ENCODE measurements at regions not wholly inside any gene's neighbourhood (a gene's known extent, or its start where the extent isn't known, plus 50 kb on each side); places are given as distances from the start of the nearest gene placed in this dataset.

DNA sequence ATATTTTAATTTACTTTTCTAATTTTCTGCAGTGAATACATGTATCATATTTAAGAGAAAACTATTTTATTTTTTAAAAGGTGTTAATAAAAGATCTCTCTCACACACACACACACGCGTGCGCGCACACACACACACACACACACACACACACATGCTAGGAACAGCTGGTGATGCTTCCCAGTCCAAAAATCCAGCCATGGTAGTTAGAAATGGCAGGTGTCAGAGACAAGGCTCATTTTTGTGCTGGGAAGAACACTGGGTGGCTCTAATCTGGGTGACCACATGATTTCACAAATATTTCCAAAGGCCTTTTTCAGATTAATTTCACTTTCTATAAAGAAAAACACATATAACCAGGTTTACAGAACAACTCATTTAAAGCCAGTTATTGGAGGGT lies 104.5 kb upstream of the NCK2 start:
- no peaks in the 10 kb centered on the region for H3K36me3 Mint-ChIP-seq (ENCODE audit: insufficient read depth, unreplicated experiment)

DNA sequence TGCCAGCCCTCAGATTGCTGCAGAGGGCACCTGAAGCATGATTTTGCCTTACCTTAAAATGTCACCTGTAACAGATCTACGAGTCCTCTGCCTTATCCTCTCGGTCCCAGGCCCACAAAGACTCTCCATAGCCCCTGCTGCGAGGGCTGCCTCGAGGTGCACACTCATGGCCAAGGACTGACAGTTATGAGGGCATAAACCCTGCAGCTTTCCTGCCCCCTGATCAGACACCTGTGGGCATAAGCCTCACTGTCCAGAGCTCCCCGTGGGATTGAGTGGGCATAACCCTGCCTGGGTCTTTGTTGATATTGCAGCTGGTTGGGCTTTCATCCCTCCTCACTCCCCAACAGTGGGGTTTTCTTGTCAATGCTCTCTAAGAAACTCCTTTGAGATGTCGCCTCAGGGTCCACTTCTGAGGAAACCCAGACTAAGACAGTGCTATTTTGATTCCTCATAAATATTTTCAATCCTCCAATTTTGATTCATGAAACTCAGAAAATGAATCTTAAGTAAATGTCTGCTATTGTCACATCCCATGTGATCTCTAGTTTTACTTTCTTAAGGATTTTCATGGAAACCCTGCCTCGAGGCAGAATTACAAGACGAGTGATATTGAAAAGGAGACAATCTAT lies 108.5 kb upstream of the NCK2 start:
- Mint-ChIP-seq H3K4me1 (ENCODE audit: low read depth, unreplicated experiment) (no peaks in the 10 kb centered on the region), H3K27me3 (ENCODE audit: insufficient read depth, unreplicated experiment) (no peaks in the 10 kb centered on the region), H3K4me3 (ENCODE audit: unreplicated experiment) (no peak overlapping the region), H3K9me3 (ENCODE audit: unreplicated experiment) (no peaks in the 10 kb centered on the region), H3K36me3 (ENCODE audit: insufficient read depth, unreplicated experiment) (no peaks in the 10 kb centered on the region), H3K27ac (ENCODE audit: unreplicated experiment) (no peak overlapping the region)
- DNase-seq, result no peak
- Histone ChIP-seq H3K27me3 (replicated peaks; ENCODE audit: control insufficient read depth, insufficient read depth, low read length) (no peaks in the 10 kb centered on the region), H3K9me3 (no peaks in the 10 kb centered on the region), H3K4me3 (ENCODE audit: low read depth, low read length) (no peak overlapping the region), H3K4me1 (no peaks in the 10 kb centered on the region), H3K36me3 (ENCODE audit: control insufficient read depth, insufficient read depth, low read length) (no peaks in the 10 kb centered on the region)
- no TSS peak for BruUV-seq (replicated peaks)
- intact Hi-C loops (cut with micrococcal nuclease; ENCODE audit: unreplicated experiment), result no loop called here
- TF ChIP-seq, protein P1, sequence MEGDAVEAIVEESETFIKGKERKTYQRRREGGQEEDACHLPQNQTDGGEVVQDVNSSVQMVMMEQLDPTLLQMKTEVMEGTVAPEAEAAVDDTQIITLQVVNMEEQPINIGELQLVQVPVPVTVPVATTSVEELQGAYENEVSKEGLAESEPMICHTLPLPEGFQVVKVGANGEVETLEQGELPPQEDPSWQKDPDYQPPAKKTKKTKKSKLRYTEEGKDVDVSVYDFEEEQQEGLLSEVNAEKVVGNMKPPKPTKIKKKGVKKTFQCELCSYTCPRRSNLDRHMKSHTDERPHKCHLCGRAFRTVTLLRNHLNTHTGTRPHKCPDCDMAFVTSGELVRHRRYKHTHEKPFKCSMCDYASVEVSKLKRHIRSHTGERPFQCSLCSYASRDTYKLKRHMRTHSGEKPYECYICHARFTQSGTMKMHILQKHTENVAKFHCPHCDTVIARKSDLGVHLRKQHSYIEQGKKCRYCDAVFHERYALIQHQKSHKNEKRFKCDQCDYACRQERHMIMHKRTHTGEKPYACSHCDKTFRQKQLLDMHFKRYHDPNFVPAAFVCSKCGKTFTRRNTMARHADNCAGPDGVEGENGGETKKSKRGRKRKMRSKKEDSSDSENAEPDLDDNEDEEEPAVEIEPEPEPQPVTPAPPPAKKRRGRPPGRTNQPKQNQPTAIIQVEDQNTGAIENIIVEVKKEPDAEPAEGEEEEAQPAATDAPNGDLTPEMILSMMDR (IDR thresholded peaks at IDR 0.05; ENCODE audit: insufficient read depth in 1 of 2, low read depth in 1 of 2, low read length in 1 of 2, severe bottlenecking in 1 of 2, unreplicated experiment in 1 of 2), result no peak
- CTCF ChIA-PET, result no interaction called here
- POLR2A ChIA-PET, result no interaction called here

More for the DNA sequence above, 104.5 kb upstream of the NCK2 start:
- TF ChIP-seq, protein P1 (IDR thresholded peaks at IDR 0.05; ENCODE audit: insufficient read depth in 1 of 2, low read depth in 1 of 2, low read length in 1 of 2, severe bottlenecking in 1 of 2, unreplicated experiment in 1 of 2), result no peak
- Histone ChIP-seq H3K9me3 (no peaks in the 10 kb centered on the region), H3K36me3 (ENCODE audit: control insufficient read depth, insufficient read depth, low read length) (no peaks in the 10 kb centered on the region), H3K27me3 (replicated peaks; ENCODE audit: control insufficient read depth, insufficient read depth, low read length) (no peaks in the 10 kb centered on the region), H3K4me3 (ENCODE audit: low read depth, low read length) (no peak overlapping the region), H3K4me1 (peaks cover 8% of the 10 kb centered on the region; the same call in 1 of the 2 replicates)
- H3K27me3 Mint-ChIP-seq (ENCODE audit: insufficient read depth, unreplicated experiment), result no peaks in the 10 kb centered on the region
- intact Hi-C loops (cut with micrococcal nuclease; ENCODE audit: unreplicated experiment), result loop anchor here (5.0 kb wide), 1 partner anchor 247 kb away; no protein-coding TSS in a partner anchor
- ChIA-PET CTCF (no interaction called here), POLR2A (no interaction called here)
- DNase-seq, result no peak
- no peaks in the 10 kb centered on the region for H3K9me3 Mint-ChIP-seq (ENCODE audit: unreplicated experiment)
- no peak overlapping the region for H3K27ac Mint-ChIP-seq (ENCODE audit: unreplicated experiment)
- H3K4me3 Mint-ChIP-seq (ENCODE audit: unreplicated experiment), result no peak overlapping the region
- no peaks in the 10 kb centered on the region for H3K4me1 Mint-ChIP-seq (ENCODE audit: low read depth, unreplicated experiment)
- no TSS peak for BruUV-seq (replicated peaks)

DNA sequence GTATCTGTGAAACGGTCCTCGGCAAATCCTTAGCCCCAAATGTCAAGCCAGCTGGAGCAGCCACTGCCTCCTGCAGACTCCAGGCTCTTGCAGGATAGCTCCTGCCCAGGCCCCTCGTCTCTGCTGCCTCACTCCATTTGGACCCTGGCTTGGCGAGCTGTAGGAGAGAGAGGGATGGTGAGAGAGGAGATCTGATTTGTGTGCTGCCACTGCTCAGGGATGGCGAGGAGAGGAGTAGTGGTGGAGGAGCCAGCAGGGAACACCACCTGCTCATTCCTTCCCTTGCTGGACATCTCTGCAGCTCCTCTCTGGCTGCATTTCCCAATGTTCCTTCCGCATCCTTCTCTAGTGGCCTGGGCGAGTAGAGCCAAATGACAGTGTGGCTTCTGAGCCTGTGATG lies 109.1 kb upstream of the NCK2 start:
- Mint-ChIP-seq H3K4me3 (ENCODE audit: unreplicated experiment) (no peak overlapping the region), H3K9me3 (ENCODE audit: unreplicated experiment) (no peaks in the 10 kb centered on the region), H3K4me1 (ENCODE audit: low read depth, unreplicated experiment) (no peaks in the 10 kb centered on the region), H3K27me3 (ENCODE audit: insufficient read depth, unreplicated experiment) (no peaks in the 10 kb centered on the region), H3K27ac (ENCODE audit: unreplicated experiment) (no peak overlapping the region), H3K36me3 (ENCODE audit: insufficient read depth, unreplicated experiment) (no peaks in the 10 kb centered on the region)
- TF ChIP-seq, protein P1 (IDR thresholded peaks at IDR 0.05; ENCODE audit: insufficient read depth in 1 of 2, low read depth in 1 of 2, low read length in 1 of 2, severe bottlenecking in 1 of 2, unreplicated experiment in 1 of 2), result no peak
- no peak for DNase-seq
- ChIA-PET POLR2A (no interaction called here), CTCF (interaction anchor here (0.6 kb wide), 1 partner anchor 115 kb away, joined by 4 read pairs; no protein-coding TSS in a partner anchor)
- Histone ChIP-seq H3K4me1 (no peaks in the 10 kb centered on the region), H3K27me3 (replicated peaks; ENCODE audit: control insufficient read depth, insufficient read depth, low read length) (no peaks in the 10 kb centered on the region), H3K9me3 (no peaks in the 10 kb centered on the region), H3K36me3 (ENCODE audit: control insufficient read depth, insufficient read depth, low read length) (no peaks in the 10 kb centered on the region), H3K4me3 (ENCODE audit: low read depth, low read length) (no peak overlapping the region)
- no TSS peak for BruUV-seq (replicated peaks)
- intact Hi-C loops (cut with micrococcal nuclease; ENCODE audit: unreplicated experiment), result no loop called here
